HFF-Myc (cell line): ENCODE measurements at regions not wholly inside any gene's neighbourhood (a gene's known extent, or its start where the extent isn't known, plus 50 kb on each side); places are given as distances from the start of the nearest gene placed in this dataset.

Experiments used
- DNase-seq: peaks from one replicate; pipeline ENCODE4 v3.0.0-alpha.2; 2011; ENCODE audit warnings: low read depth; ENCODE audit errors: extremely low read depth
- H3K4me3 ChIP-seq: replicated peaks from 2 replicates; pipeline ENCODE4 v1.5.1; 2011; ENCODE audit warnings: low read depth, mild to moderate bottlenecking, control low read depth, low read length
- CTCF ChIP-seq: IDR thresholded peaks from 2 replicates; pipeline ENCODE4 v1.5.1; 2012; ENCODE audit warnings: mild to moderate bottlenecking, low read depth, low read length, control low read depth; ENCODE audit errors: missing control alignments

GRCh38 chr5:7315118-7315517 lies 80.8 kb upstream of the ADCY2 start:
- DNase-seq = no peak

GRCh38 chr5:7317751-7318150 lies 78.2 kb upstream of the ADCY2 start:
- no peak overlapping the region for H3K4me3 ChIP-seq
- TF ChIP-seq CTCF = no peak
- DNase-seq = no peak

More at GRCh38 chr5:7315118-7315517, 80.8 kb upstream of the ADCY2 start:
- TF ChIP-seq CTCF = no peak
- no peak overlapping the region for H3K4me3 ChIP-seq

GRCh38 chr5:7320701-7321301 lies 75.1 kb upstream of the ADCY2 start:
- no peak for DNase-seq
- H3K4me3 ChIP-seq = no peak overlapping the region
- TF ChIP-seq CTCF = no peak

GRCh38 chr5:7321724-7322123 lies 74.2 kb upstream of the ADCY2 start:
- no peak for TF ChIP-seq CTCF
- H3K4me3 ChIP-seq = no peak overlapping the region
- DNase-seq = peak; percentile 98

- no peak for DNase-seq
- no peak overlapping the region for H3K4me3 ChIP-seq
- TF ChIP-seq CTCF = no peak
Observed at GRCh38 chr5:7324919-7325318, 71.0 kb upstream of the ADCY2 start.

- no peak for DNase-seq
- no peak overlapping the region for H3K4me3 ChIP-seq
- TF ChIP-seq CTCF = no peak
Observed at GRCh38 chr5:7325975-7326913, 69.7 kb upstream of the ADCY2 start.

- no peak for DNase-seq
- no peak for TF ChIP-seq CTCF
- H3K4me3 ChIP-seq = no peak overlapping the region
Observed at GRCh38 chr5:7329141-7329540, 66.8 kb upstream of the ADCY2 start.
